GM23338 (cell line): ENCODE measurements at regions not wholly inside any gene's neighbourhood (a gene's known extent, or its start where the extent isn't known, plus 50 kb on each side); places are given as distances from the start of the nearest gene placed in this dataset.

Source experiments
- EZH2 ChIP-seq: fragments of 200-600 bp; sonication (generic); IDR thresholded peaks from one replicate; pipeline ENCODE4 v1.8.0; 2017; ENCODE audit warnings: antibody characterized with exemption, mild to moderate bottlenecking, low read depth; ENCODE audit not compliant: unreplicated experiment
- EZH2phosphoT487 ChIP-seq: fragments of 200-600 bp; sonication (generic); IDR thresholded peaks from one replicate; pipeline ENCODE4 v1.8.1; 2018; ENCODE audit warnings: antibody characterized with exemption; ENCODE audit not compliant: unreplicated experiment
- POLR2AphosphoS5 ChIP-seq: IDR thresholded peaks from 2 replicates; pipeline ENCODE4 v1.6.1; 2016; ENCODE audit warnings: antibody characterized with exemption, low read depth
- STAT1 ChIP-seq: IDR thresholded peaks from one replicate; pipeline ENCODE4 v1.6.1; 2016; ENCODE audit warnings: antibody characterized with exemption; ENCODE audit not compliant: unreplicated experiment
- TF ChIP-seq, protein P1 (sequence below), 2 experiments: fragments of 200-600 bp in 1 of 2; sonication (generic) in 1 of 2; conservative IDR thresholded peaks; 2 replicates each; pipeline versions ENCODE4 v1.5.1 to v1.6.1; 2016 to 2017; ENCODE audit warnings: antibody characterized with exemption in 2 of 2, low read depth in 2 of 2, mild to moderate bottlenecking in 2 of 2, moderate library complexity in 1 of 2

DNA sequence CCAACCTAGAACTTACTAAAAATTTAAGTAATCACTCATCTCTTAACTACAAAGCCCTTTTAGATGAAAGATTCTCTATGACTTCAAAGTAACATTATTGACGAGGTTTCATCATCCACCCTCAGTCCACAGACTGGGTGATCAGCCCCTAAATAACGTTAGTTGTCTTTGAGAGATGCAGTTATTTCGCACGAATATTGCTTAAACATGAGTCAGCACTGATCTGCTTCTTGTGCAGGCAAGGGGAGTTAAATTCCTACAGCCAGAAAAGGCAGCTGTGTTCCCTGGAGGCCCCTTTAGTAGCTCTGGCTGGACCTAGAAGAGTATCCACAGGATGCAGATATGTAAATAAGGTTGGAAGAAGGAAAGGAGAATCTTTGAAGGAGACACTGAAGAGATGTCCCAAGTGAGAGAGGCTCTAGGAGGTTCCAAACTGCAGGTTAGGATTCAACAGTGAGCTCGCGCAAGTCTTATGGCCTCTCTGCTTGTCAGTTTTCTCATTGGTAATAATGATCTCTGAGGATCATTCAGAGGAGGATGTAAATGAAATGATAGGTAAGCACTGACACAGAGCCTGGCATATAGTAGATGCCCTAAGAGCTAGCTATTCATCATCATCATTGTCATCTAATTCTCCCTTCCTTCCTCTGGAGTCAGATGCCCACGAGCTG, 122.2 kb upstream of the MAN2A1 start:
- TF ChIP-seq, protein P1, sequence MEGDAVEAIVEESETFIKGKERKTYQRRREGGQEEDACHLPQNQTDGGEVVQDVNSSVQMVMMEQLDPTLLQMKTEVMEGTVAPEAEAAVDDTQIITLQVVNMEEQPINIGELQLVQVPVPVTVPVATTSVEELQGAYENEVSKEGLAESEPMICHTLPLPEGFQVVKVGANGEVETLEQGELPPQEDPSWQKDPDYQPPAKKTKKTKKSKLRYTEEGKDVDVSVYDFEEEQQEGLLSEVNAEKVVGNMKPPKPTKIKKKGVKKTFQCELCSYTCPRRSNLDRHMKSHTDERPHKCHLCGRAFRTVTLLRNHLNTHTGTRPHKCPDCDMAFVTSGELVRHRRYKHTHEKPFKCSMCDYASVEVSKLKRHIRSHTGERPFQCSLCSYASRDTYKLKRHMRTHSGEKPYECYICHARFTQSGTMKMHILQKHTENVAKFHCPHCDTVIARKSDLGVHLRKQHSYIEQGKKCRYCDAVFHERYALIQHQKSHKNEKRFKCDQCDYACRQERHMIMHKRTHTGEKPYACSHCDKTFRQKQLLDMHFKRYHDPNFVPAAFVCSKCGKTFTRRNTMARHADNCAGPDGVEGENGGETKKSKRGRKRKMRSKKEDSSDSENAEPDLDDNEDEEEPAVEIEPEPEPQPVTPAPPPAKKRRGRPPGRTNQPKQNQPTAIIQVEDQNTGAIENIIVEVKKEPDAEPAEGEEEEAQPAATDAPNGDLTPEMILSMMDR (conservative IDR thresholded peaks at IDR 0.05; ENCODE audit: low read depth in 2 of 2) = no peak
- TF ChIP-seq POLR2AphosphoS5 (no peak), STAT1 (no peak), EZH2 (no peak), EZH2phosphoT487 (no peak)
